ENCODE measurements at regions not wholly inside any gene's neighbourhood (a gene's known extent, or its start where the extent isn't known, plus 50 kb on each side); places are given as distances from the start of the nearest gene placed in this dataset.

DNA sequence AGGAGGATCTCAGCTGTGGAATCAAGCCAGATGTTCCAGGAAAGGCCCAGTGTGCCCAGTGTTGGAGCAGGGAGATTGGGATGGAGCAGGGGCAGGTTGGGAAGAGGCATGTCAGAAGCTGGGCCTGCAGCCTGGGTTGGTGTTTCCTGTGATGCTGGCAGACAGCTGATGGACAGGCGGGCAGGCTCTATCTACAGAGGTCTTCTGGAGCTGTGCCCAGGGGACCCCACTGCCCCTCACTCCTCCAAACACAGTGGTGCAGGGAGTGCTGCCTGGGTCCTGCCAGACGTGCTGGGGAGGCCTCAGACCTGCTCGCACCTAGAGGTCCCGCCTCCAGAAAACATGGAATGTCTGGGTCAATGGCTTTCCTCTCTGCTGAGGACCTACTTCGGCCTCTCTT, 182.9 kb upstream of the TCERG1L start:
- H3K9me3 ChIP-seq = no peaks in the 10 kb centered on the region
- H3K27me3 ChIP-seq (replicated peaks; ENCODE audit: insufficient read depth) = no peaks in the 10 kb centered on the region
- intact Hi-C loops (cut with DNase I) = no loop called here
- H3K36me3 ChIP-seq = no peaks in the 10 kb centered on the region
- no peak for DNase-seq (ENCODE audit: low spot score)
- TF ChIP-seq POLR2AphosphoS5 (IDR thresholded peaks at IDR 0.05) (no peak), POLR2A (IDR thresholded peaks at IDR 0.05) (no peak)
- TF ChIP-seq, protein P1, sequence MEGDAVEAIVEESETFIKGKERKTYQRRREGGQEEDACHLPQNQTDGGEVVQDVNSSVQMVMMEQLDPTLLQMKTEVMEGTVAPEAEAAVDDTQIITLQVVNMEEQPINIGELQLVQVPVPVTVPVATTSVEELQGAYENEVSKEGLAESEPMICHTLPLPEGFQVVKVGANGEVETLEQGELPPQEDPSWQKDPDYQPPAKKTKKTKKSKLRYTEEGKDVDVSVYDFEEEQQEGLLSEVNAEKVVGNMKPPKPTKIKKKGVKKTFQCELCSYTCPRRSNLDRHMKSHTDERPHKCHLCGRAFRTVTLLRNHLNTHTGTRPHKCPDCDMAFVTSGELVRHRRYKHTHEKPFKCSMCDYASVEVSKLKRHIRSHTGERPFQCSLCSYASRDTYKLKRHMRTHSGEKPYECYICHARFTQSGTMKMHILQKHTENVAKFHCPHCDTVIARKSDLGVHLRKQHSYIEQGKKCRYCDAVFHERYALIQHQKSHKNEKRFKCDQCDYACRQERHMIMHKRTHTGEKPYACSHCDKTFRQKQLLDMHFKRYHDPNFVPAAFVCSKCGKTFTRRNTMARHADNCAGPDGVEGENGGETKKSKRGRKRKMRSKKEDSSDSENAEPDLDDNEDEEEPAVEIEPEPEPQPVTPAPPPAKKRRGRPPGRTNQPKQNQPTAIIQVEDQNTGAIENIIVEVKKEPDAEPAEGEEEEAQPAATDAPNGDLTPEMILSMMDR (IDR thresholded peaks at IDR 0.05) = no peak
- WGBS = 87% methylated on average over 5 of the region's 5 CpGs
- no peaks in the 10 kb centered on the region for H3K4me1 ChIP-seq (replicated peaks)
- no peak overlapping the region for H3K27ac ChIP-seq
- H3K4me3 ChIP-seq = no peak overlapping the region

DNA sequence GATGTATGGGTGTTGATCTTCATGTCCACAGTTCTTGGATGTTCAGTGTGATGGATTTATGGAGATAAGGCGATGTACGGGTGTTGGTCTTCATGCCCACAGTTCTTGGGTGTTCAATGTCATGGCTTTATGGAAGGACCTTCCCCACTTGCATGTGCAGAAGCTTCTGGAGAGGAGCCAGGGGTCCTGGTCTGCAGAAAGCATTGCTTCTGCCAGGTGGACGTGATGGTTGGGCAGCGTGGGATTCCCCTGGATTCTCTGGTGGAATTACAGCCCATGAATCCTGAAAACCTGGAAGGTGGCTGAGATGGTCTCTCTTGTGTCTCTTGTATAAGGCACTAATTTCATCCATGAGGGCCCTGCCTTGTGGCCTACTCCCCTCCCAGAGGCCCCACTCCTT, 183.7 kb upstream of the TCERG1L start:
- Histone ChIP-seq H3K4me1 (replicated peaks) (no peaks in the 10 kb centered on the region), H3K9me3 (no peaks in the 10 kb centered on the region), H3K36me3 (no peaks in the 10 kb centered on the region), H3K4me3 (no peak overlapping the region), H3K27me3 (replicated peaks; ENCODE audit: insufficient read depth) (no peaks in the 10 kb centered on the region), H3K27ac (no peak overlapping the region)
- WGBS = 68% methylated on average over 4 of the region's 4 CpGs
- DNase-seq (ENCODE audit: low spot score) = no peak
- TF ChIP-seq POLR2A (IDR thresholded peaks at IDR 0.05) (no peak), POLR2AphosphoS5 (IDR thresholded peaks at IDR 0.05) (no peak)
- TF ChIP-seq, protein P1 (IDR thresholded peaks at IDR 0.05) = no peak
- intact Hi-C loops (cut with DNase I) = no loop called here

DNA sequence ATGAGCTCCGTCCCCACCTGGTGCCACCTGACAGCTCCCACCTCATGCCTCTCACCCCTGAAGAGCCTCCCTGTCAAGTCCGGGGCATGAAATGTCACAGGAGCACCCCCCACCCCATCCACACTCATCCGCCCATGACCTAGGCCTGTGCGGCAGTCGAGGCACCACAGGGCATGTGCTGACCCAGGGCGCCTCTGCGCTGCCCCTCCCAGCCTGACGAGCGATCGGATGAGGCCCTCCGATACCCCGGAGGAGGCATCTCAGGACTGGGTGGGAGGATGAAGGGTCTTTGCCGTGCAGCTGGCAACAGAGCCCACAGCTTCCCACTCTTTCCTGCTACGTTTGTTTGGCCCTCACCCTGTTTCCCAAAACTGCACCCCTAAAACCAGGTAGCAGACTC, 184.4 kb upstream of the TCERG1L start:
- intact Hi-C loops (cut with DNase I) = no loop called here
- 86% methylated on average over 14 of the region's 14 CpGs for WGBS
- Histone ChIP-seq H3K4me3 (no peak overlapping the region), H3K4me1 (replicated peaks) (no peaks in the 10 kb centered on the region), H3K27me3 (replicated peaks; ENCODE audit: insufficient read depth) (no peaks in the 10 kb centered on the region), H3K27ac (no peak overlapping the region), H3K9me3 (no peaks in the 10 kb centered on the region), H3K36me3 (no peaks in the 10 kb centered on the region)
- no peak for TF ChIP-seq POLR2AphosphoS5 (IDR thresholded peaks at IDR 0.05)
- TF ChIP-seq, protein P1 (IDR thresholded peaks at IDR 0.05) = no peak
- no peak for TF ChIP-seq POLR2A (IDR thresholded peaks at IDR 0.05)
- DNase-seq (ENCODE audit: low spot score) = no peak

DNA sequence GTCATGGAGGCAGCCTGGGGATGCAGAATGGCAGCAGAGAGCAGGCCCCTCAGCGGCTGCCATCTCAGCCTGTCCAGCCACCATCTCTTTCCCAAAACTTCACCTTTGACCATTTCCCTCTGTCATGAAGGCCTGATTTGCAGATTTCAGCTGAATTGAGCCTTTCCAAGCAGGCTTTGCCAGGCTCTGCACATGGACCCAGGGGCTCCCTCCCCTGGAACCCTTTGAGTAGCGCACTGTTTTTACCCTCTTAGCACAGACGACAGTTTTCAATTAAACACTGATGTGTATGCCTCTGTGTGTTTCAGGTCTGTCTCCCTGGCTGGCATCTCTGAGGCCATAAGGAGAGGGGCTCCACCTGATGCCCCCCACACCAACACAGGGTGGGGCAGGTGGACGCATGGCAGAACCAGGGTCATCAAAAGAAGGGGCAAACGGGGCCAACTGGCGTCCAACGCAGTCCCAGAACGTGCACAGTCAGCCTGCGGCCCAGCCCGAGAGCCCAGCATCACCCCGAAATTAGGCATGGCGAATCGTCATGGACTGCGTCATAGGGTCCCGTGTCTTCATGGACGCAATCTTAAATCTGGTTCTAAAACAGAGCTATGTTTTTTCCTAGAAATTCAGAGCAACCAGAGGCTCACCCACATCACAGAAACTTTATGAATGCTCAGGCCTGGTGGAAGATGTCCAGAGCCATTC, 185.0 kb upstream of the TCERG1L start:
- H3K4me1 ChIP-seq (replicated peaks) = no peaks in the 10 kb centered on the region
- DNase-seq (ENCODE audit: low spot score) = no peak
- no peak overlapping the region for H3K27ac ChIP-seq
- H3K27me3 ChIP-seq (replicated peaks; ENCODE audit: insufficient read depth) = no peaks in the 10 kb centered on the region
- intact Hi-C loops (cut with DNase I) = no loop called here
- no peak for TF ChIP-seq POLR2A (IDR thresholded peaks at IDR 0.05)
- TF ChIP-seq POLR2AphosphoS5 (IDR thresholded peaks at IDR 0.05) = no peak
- TF ChIP-seq, protein P1 (IDR thresholded peaks at IDR 0.05) = no peak
- WGBS = 92% methylated on average over 16 of the region's 16 CpGs
- H3K36me3 ChIP-seq = no peaks in the 10 kb centered on the region
- no peak overlapping the region for H3K4me3 ChIP-seq
- no peaks in the 10 kb centered on the region for H3K9me3 ChIP-seq

DNA sequence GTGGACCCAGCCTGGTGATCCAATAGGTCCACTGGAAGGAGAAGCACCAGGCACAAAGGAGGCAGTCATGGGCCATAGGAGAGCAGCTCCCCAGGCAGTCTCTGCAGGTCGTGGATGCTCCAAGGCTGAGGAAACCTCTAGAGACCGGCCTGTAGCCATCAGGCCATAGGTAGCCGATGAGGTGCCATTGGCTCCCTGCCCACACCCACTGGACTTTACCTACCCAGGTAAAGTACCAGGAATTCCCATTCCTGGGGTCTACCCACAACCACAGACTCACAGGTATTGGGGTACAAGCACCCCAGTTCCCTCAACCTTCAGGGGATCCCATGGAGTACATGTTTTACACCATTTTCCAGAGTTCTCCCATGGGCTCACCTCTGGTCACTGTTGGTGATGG, 188.0 kb upstream of the TCERG1L start:
- no peaks in the 10 kb centered on the region for H3K36me3 ChIP-seq
- H3K9me3 ChIP-seq = no peaks in the 10 kb centered on the region
- TF ChIP-seq, protein P1 (IDR thresholded peaks at IDR 0.05) = no peak
- TF ChIP-seq POLR2AphosphoS5 (IDR thresholded peaks at IDR 0.05) (no peak), POLR2A (IDR thresholded peaks at IDR 0.05) (no peak)
- H3K4me1 ChIP-seq (replicated peaks) = no peaks in the 10 kb centered on the region
- H3K4me3 ChIP-seq = no peak overlapping the region
- H3K27me3 ChIP-seq (replicated peaks; ENCODE audit: insufficient read depth) = no peaks in the 10 kb centered on the region
- H3K27ac ChIP-seq = no peak overlapping the region
- intact Hi-C loops (cut with DNase I) = no loop called here
- DNase-seq (ENCODE audit: low spot score) = no peak
- 90% methylated on average over 3 of the region's 3 CpGs for WGBS
